GM12872 (cell line): ENCODE measurements at regions not wholly inside any gene's neighbourhood (a gene's known extent, or its start where the extent isn't known, plus 50 kb on each side); places are given as distances from the start of the nearest gene placed in this dataset.

Experiments
- CTCF ChIP-seq: IDR thresholded peaks from 3 replicates; pipeline ENCODE4 v1.5.1; 2011; ENCODE audit warnings: low read depth, mild to moderate bottlenecking, low read length, moderate library complexity; ENCODE audit not compliant: insufficient read depth

- TF ChIP-seq CTCF, result no peak
Measured at GRCh38 chr10:33034931-33035330, 76.9 kb upstream of the ITGB1 start.

GRCh38 chr10:33032654-33033151, 74.7 kb upstream of the ITGB1 start:
- no peak for TF ChIP-seq CTCF

GRCh38 chr10:33031815-33032653, 74.0 kb upstream of the ITGB1 start:
- TF ChIP-seq CTCF, result no peak

- TF ChIP-seq CTCF, result no peak
Measured at GRCh38 chr10:33031171-33031570, 73.1 kb upstream of the ITGB1 start.

- TF ChIP-seq CTCF, result no peak
Measured at GRCh38 chr10:33027088-33027487, 69.1 kb upstream of the ITGB1 start.

- no peak for TF ChIP-seq CTCF
Measured at GRCh38 chr10:33026422-33026821, 68.4 kb upstream of the ITGB1 start.

GRCh38 chr10:33025910-33026309, 67.9 kb upstream of the ITGB1 start:
- TF ChIP-seq CTCF, result no peak
